Natural killer cell (primary cell): ENCODE measurements at regions not wholly inside any gene's neighbourhood (a gene's known extent, or its start where the extent isn't known, plus 50 kb on each side); places are given as distances from the start of the nearest gene placed in this dataset.

Source experiments
- ATAC-seq, 3 donors: fragments of 150-1000 bp in 2 of 3; fragments of 200-7000 bp in 1 of 3; cut with Tn5 transposase; 1 replicate in 1 of 3; 2 replicates in 2 of 3; pipeline ENCODE4 v1.10.0; 2021; ENCODE audit warnings: mild to moderate bottlenecking in 2 of 3, moderate library complexity in 2 of 3
- DNase-seq, 2 donors: peaks; one replicate each; pipeline versions ENCODE4 v3.0.0 to v3.0.0-alpha.2; 2013 to 2021; ENCODE audit warnings: mixed read lengths in 1 of 2
- H3K27ac ChIP-seq: one replicate; pipeline ENCODE4 v1.5.1; 2013; ENCODE audit warnings: mild to moderate bottlenecking, low read length
- H3K27me3 ChIP-seq: one replicate; pipeline ENCODE4 v1.6.1; 2013; ENCODE audit warnings: low read length; ENCODE audit not compliant: control insufficient read depth, insufficient read depth
- H3K36me3 ChIP-seq: one replicate; pipeline ENCODE4 v1.6.1; 2013; ENCODE audit warnings: low read length; ENCODE audit not compliant: control insufficient read depth, insufficient read depth
- H3K4me1 ChIP-seq: one replicate; pipeline ENCODE4 v1.6.1; 2013; ENCODE audit warnings: low read length; ENCODE audit not compliant: control insufficient read depth, insufficient read depth
- H3K4me3 ChIP-seq: one replicate; pipeline ENCODE4 v1.5.1; 2013; ENCODE audit warnings: low read length
- H3K9me3 ChIP-seq: one replicate; pipeline ENCODE4 v1.6.1; 2013; ENCODE audit warnings: low read length; ENCODE audit not compliant: control insufficient read depth, insufficient read depth
- H3K27ac Mint-ChIP-seq, 2 donors: one replicate each; pipeline ENCODE4 v1.8.0; 2022; ENCODE audit warnings: mild to moderate bottlenecking in 2 of 2, mixed read lengths in 2 of 2, moderate library complexity in 1 of 2
- H3K27me3 Mint-ChIP-seq, 2 donors: one replicate each; pipeline ENCODE4 v1.8.0; 2022; ENCODE audit warnings: low read depth in 2 of 2, mixed read lengths in 2 of 2
- H3K36me3 Mint-ChIP-seq: one replicate; pipeline ENCODE4 v1.8.0; 2022; ENCODE audit warnings: mixed read lengths
- H3K4me1 Mint-ChIP-seq, 2 donors: one replicate each; pipeline ENCODE4 v1.8.0; 2022; ENCODE audit warnings: mixed read lengths in 2 of 2
- H3K4me3 Mint-ChIP-seq: one replicate; pipeline ENCODE4 v1.8.0; 2022; ENCODE audit warnings: mild to moderate bottlenecking, moderate library complexity, mixed read lengths
- H3K9me3 Mint-ChIP-seq, 2 donors: one replicate each; pipeline ENCODE4 v1.8.0; 2022; ENCODE audit warnings: mixed read lengths in 2 of 2
- CTCF ChIP-seq: fragments of 200-600 bp; IDR thresholded peaks from one replicate; pipeline ENCODE4 v1.8.0; 2022; ENCODE audit warnings: antibody characterized with exemption
- WGBS: methylation state at CpG from one replicate; pipeline ENCODE4 v1.1.7; 2013; ENCODE audit warnings: missing lambda C conversion rate; ENCODE audit not compliant: insufficient coverage; 5-methylcytosine and 5-hydroxymethylcytosine counted together
- intact Hi-C: fragments of 100-400 bp; cut with micrococcal nuclease; formaldehyde crosslinking; loops from one replicate; pipeline ENCODE4 v1.14.2; 2022

GRCh38 chr12:91496337-91496736 lies 313.7 kb upstream of the DCN start:
- intact Hi-C loops = no loop called here
- peaks cover 9 to 22% of the 10 kb centered on the region in 2 donors for H3K27me3 Mint-ChIP-seq
- ATAC-seq (no peak), DNase-seq (no peak)
- H3K4me1 ChIP-seq = no peaks in the 10 kb centered on the region
- H3K27me3 ChIP-seq = no peaks in the 10 kb centered on the region
- no peak overlapping the region for H3K4me3 ChIP-seq
- 67% methylated on average over 1 of the region's 3 CpGs for WGBS
- H3K36me3 ChIP-seq = no peaks in the 10 kb centered on the region
- no peak overlapping the region for H3K27ac ChIP-seq
- H3K9me3 Mint-ChIP-seq = no peaks in the 10 kb centered on the region
- no peak overlapping the region for H3K4me3 Mint-ChIP-seq
- TF ChIP-seq CTCF = no peak
- H3K36me3 Mint-ChIP-seq = no peaks in the 10 kb centered on the region
- no peaks in the 10 kb centered on the region for H3K9me3 ChIP-seq
- no peak overlapping the region for H3K27ac Mint-ChIP-seq
- H3K4me1 Mint-ChIP-seq = no peaks in the 10 kb centered on the region

- Histone ChIP-seq H3K27ac (no peak overlapping the region), H3K4me1 (no peaks in the 10 kb centered on the region), H3K9me3 (no peaks in the 10 kb centered on the region), H3K27me3 (peaks cover 2% of the 10 kb centered on the region), H3K4me3 (no peak overlapping the region), H3K36me3 (no peaks in the 10 kb centered on the region)
- DNase-seq (no peak), ATAC-seq (no peak)
- Mint-ChIP-seq H3K27ac (no peak overlapping the region), H3K36me3 (no peaks in the 10 kb centered on the region), H3K9me3 (no peaks in the 10 kb centered on the region), H3K4me1 (no peaks in the 10 kb centered on the region), H3K27me3 (peaks cover 12 to 16% of the 10 kb centered on the region in 2 donors), H3K4me3 (no peak overlapping the region)
- intact Hi-C loops = no loop called here
- TF ChIP-seq CTCF = no peak
These were observed 310.7 kb upstream of the DCN start for GRCh38 chr12:91493308-91493707.

GRCh38 chr12:91492648-91493047 lies 310.0 kb upstream of the DCN start:
- no peaks in the 10 kb centered on the region for H3K4me1 ChIP-seq
- peaks cover 2% of the 10 kb centered on the region for H3K27me3 ChIP-seq
- Mint-ChIP-seq H3K9me3 (no peaks in the 10 kb centered on the region), H3K36me3 (no peaks in the 10 kb centered on the region), H3K4me3 (no peak overlapping the region), H3K27ac (no peak overlapping the region), H3K4me1 (no peaks in the 10 kb centered on the region), H3K27me3 (peaks cover 12 to 20% of the 10 kb centered on the region in 2 donors)
- H3K36me3 ChIP-seq = no peaks in the 10 kb centered on the region
- H3K27ac ChIP-seq = no peak overlapping the region
- WGBS = no CpG with 5 or more reads among the region's 1 CpG
- TF ChIP-seq CTCF = no peak
- DNase-seq (no peak), ATAC-seq (no peak)
- no peak overlapping the region for H3K4me3 ChIP-seq
- H3K9me3 ChIP-seq = no peaks in the 10 kb centered on the region
- intact Hi-C loops = no loop called here

- DNase-seq (no peak), ATAC-seq (no peak)
- no peak overlapping the region for H3K27ac ChIP-seq
- Mint-ChIP-seq H3K4me3 (no peak overlapping the region), H3K27ac (no peak overlapping the region), H3K9me3 (no peaks in the 10 kb centered on the region), H3K4me1 (no peaks in the 10 kb centered on the region), H3K36me3 (no peaks in the 10 kb centered on the region), H3K27me3 (peaks cover 20% of the 10 kb centered on the region in 2 donors)
- H3K4me3 ChIP-seq = no peak overlapping the region
- WGBS = 80% methylated on average over 1 of the region's 4 CpGs
- no peaks in the 10 kb centered on the region for H3K36me3 ChIP-seq
- no peaks in the 10 kb centered on the region for H3K4me1 ChIP-seq
- no peak for TF ChIP-seq CTCF
- intact Hi-C loops = no loop called here
- no peaks in the 10 kb centered on the region for H3K9me3 ChIP-seq
- peaks cover 5% of the 10 kb centered on the region for H3K27me3 ChIP-seq
These were observed 308.2 kb upstream of the DCN start for GRCh38 chr12:91490667-91491311.
